ENCODE measurements at regions not wholly inside any gene's neighbourhood (a gene's known extent, or its start where the extent isn't known, plus 50 kb on each side); places are given as distances from the start of the nearest gene placed in this dataset.

GRCh38 chr7:142568435-142569097 lies 180.7 kb upstream of the PRSS1 start:
- Histone ChIP-seq H3K9me1 (ENCODE audit: insufficient read depth, low read length) (peaks cover 22% of the 10 kb centered on the region), H3K9ac (ENCODE audit: low read depth, low read length) (no peak overlapping the region), H2BK20ac (ENCODE audit: low read depth, low read length) (peak overlapping the region; percentile 92; the same call in 1 of the 2 replicates), H3K27me3 (ENCODE audit: control insufficient read depth, insufficient read depth, low read length) (no peaks in the 10 kb centered on the region), H4K5ac (ENCODE audit: low read depth, low read length) (no peak overlapping the region; the same call in 1 of the 2 replicates), H2AK5ac (ENCODE audit: low read depth, low read length) (no peak overlapping the region), H4K91ac (ENCODE audit: insufficient read depth, low read depth, low read length) (no peak overlapping the region), H3K4me2 (ENCODE audit: low read depth, low read length) (no peak overlapping the region; the same call in 1 of the 2 replicates), H3K4ac (ENCODE audit: low read depth, low read length) (peak overlapping the region; percentile 71; the same call in 1 of the 2 replicates), H3K27ac (ENCODE audit: insufficient read depth, low read length) (no peak overlapping the region), H4K20me1 (ENCODE audit: insufficient read depth, low read length) (no peaks in the 10 kb centered on the region), H3K79me1 (ENCODE audit: low read depth in 1 of 2, low read length in 2 of 2) (peaks cover 0 to 19% of the 10 kb centered on the region in 2 experiments; a peak in 1 of 4 replicates), H2AFZ (replicated peaks; ENCODE audit: low read length, poor library complexity) (no peak overlapping the region), H2BK120ac (ENCODE audit: low read depth, low read length) (peak overlapping the region; percentile 93), H3K4me3 (ENCODE audit: insufficient read depth, low read depth, low read length) (no peak overlapping the region), H3K9me3 (ENCODE audit: control insufficient read depth, insufficient read depth, low read length) (no peaks in the 10 kb centered on the region), H2BK15ac (ENCODE audit: low read depth, low read length) (no peak overlapping the region), H3K36me3 (ENCODE audit: control insufficient read depth, insufficient read depth, low read length) (no peaks in the 10 kb centered on the region), H2AK9ac (replicated peaks; ENCODE audit: low read depth, low read length, poor library complexity) (no peak overlapping the region), H2BK5ac (ENCODE audit: low read depth, low read length, poor library complexity, severe bottlenecking) (peak overlapping the region; percentile 90), H3K4me1 (ENCODE audit: control insufficient read depth, insufficient read depth, low read length) (peaks cover 19% of the 10 kb centered on the region), H3K56ac (ENCODE audit: extremely low read depth, insufficient read depth, low read length) (peak overlapping the region; percentile 76), H3K18ac (ENCODE audit: low read depth, low read length) (no peak overlapping the region; the same call in 1 of the 2 replicates), H3K23ac (ENCODE audit: low read depth, low read length) (no peak overlapping the region; the same call in 1 of the 2 replicates), H4K8ac (ENCODE audit: low read depth in 2 of 2, low read length in 2 of 2) (peak overlapping the region in 1 of 2 experiments; percentile 86), H3K14ac (replicated peaks; ENCODE audit: low read depth, low read length) (peak overlapping the region; percentile 77; the same call in 1 of the 2 replicates)
- in situ Hi-C loops (cut with MboI; ENCODE audit: low sequenced_read_pairs): loop anchor here (25.0 kb wide), 1 partner anchor 1319 kb away; no protein-coding TSS in a partner anchor
- BruUV-seq (replicated peaks): no TSS peak
- ATAC-seq (ENCODE audit: low read depth): peak; percentile 77
- WGBS, 2 experiments (ENCODE audit: extremely low coverage in 2 of 2, insufficient read length in 1 of 2): 0% methylated on average over 1 of the region's 5 CpGs; no CpG with 5 or more reads in 1 of the 2 experiments
- intact Hi-C loops (cut with micrococcal nuclease): no loop called here
- dilution Hi-C loops (cut with HindIII; ENCODE audit: low sequenced_read_pairs, unreplicated experiment): no loop called here
- ChIA-PET CTCF (interaction anchor here (0.6 to 2.0 kb wide), 4 partner anchors 10 to 35 kb away, joined by 4 to 7 read pairs (median 4); no protein-coding TSS in a partner anchor), POLR2A (ENCODE audit: unreplicated experiment) (no interaction called here)
- peak; percentile 93 for DNase-seq
- TF ChIP-seq, protein P1, sequence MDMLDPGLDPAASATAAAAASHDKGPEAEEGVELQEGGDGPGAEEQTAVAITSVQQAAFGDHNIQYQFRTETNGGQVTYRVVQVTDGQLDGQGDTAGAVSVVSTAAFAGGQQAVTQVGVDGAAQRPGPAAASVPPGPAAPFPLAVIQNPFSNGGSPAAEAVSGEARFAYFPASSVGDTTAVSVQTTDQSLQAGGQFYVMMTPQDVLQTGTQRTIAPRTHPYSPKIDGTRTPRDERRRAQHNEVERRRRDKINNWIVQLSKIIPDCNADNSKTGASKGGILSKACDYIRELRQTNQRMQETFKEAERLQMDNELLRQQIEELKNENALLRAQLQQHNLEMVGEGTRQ (IDR thresholded peaks at IDR 0.05; ENCODE audit: low read depth, low read length): no peak
- peak; percentile 75 for TF ChIP-seq FOS (IDR thresholded peaks at IDR 0.05; ENCODE audit: low read depth, low read length)
